PFSK-1 (cell line): ENCODE measurements at regions not wholly inside any gene's neighbourhood (a gene's known extent, or its start where the extent isn't known, plus 50 kb on each side); places are given as distances from the start of the nearest gene placed in this dataset.

Source experiments
- FOXP2 ChIP-seq: optimal IDR thresholded peaks from 2 replicates; pipeline ENCODE3; 2011; ENCODE audit warnings: borderline replicate concordance, control low read depth, inconsistent platforms; ENCODE audit not compliant: insufficient read depth; ENCODE audit errors: extremely low read length, extremely low read depth
- POLR2AphosphoS5 ChIP-seq: IDR thresholded peaks from 2 replicates; pipeline ENCODE4 v1.6.1; 2012; ENCODE audit warnings: low read depth, mild to moderate bottlenecking, control low read depth, low read length, moderate library complexity
- SIN3A ChIP-seq: IDR thresholded peaks from 2 replicates; pipeline ENCODE4 v1.6.1; 2012; ENCODE audit warnings: mild to moderate bottlenecking, low read length, moderate library complexity, borderline replicate concordance; ENCODE audit not compliant: insufficient read depth
- TAF1 ChIP-seq: IDR thresholded peaks from 2 replicates; pipeline ENCODE4 v1.6.1; 2012; ENCODE audit warnings: low read length, control low read depth, borderline replicate concordance; ENCODE audit not compliant: insufficient read depth
- TF ChIP-seq, protein P1 (sequence below), 2 experiments: IDR thresholded peaks; 2 replicates each; pipeline versions ENCODE4 v1.6.1 to v1.8.0; 2011 to 2012; ENCODE audit warnings: low read depth in 2 of 2, low read length in 2 of 2, control low read depth in 1 of 2, inconsistent platforms in 1 of 2, mild to moderate bottlenecking in 1 of 2, moderate library complexity in 1 of 2; ENCODE audit not compliant: insufficient read depth in 1 of 2

DNA sequence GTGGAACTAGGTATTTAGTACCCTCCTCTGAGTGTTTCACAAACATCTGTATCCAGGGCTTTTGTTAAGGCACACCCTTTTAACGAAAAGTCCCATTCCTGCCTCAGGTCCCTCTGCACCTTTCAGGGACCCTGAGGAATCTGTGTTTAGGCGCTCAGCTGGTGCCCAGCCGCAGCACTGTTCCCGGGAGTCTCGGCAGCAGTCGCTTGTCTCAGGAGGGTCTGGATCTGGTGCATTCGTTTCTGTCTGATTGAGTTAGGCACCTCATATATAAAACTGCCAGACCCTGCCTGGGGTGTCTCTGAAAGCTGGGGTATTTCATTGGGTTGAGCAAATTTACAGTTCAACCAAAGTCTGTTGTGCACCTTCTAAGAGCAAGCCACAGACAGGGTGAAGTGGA, 162.8 kb upstream of the TOPAZ1 start:
- no peak for TF ChIP-seq TAF1
- no peak for TF ChIP-seq SIN3A
- TF ChIP-seq, protein P1, sequence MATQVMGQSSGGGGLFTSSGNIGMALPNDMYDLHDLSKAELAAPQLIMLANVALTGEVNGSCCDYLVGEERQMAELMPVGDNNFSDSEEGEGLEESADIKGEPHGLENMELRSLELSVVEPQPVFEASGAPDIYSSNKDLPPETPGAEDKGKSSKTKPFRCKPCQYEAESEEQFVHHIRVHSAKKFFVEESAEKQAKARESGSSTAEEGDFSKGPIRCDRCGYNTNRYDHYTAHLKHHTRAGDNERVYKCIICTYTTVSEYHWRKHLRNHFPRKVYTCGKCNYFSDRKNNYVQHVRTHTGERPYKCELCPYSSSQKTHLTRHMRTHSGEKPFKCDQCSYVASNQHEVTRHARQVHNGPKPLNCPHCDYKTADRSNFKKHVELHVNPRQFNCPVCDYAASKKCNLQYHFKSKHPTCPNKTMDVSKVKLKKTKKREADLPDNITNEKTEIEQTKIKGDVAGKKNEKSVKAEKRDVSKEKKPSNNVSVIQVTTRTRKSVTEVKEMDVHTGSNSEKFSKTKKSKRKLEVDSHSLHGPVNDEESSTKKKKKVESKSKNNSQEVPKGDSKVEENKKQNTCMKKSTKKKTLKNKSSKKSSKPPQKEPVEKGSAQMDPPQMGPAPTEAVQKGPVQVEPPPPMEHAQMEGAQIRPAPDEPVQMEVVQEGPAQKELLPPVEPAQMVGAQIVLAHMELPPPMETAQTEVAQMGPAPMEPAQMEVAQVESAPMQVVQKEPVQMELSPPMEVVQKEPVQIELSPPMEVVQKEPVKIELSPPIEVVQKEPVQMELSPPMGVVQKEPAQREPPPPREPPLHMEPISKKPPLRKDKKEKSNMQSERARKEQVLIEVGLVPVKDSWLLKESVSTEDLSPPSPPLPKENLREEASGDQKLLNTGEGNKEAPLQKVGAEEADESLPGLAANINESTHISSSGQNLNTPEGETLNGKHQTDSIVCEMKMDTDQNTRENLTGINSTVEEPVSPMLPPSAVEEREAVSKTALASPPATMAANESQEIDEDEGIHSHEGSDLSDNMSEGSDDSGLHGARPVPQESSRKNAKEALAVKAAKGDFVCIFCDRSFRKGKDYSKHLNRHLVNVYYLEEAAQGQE (IDR thresholded peaks at IDR 0.05; ENCODE audit: insufficient read depth in 1 of 2, low read depth in 2 of 2, low read length in 2 of 2) = no peak
- no peak for TF ChIP-seq POLR2AphosphoS5
- no peak for TF ChIP-seq FOXP2

DNA sequence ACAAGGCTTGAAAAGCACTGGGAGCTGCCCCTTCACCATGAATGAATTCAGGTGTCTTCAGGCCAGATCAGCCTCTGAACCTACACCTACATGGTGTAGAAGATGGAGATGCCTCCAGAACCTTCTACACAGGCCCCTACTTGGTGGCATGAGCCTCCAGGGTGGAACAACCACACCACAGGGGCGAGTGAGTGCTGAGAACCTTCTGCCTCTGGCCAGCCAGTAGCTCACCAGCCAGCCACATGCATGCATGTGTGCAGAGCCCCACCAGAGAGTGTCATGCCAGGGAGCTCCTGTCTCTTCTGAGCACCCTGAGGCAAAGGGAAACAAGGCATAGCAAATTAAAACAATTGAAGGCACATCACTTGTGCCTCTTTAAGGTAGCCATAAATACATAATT, 161.8 kb upstream of the TOPAZ1 start:
- TF ChIP-seq SIN3A (no peak), TAF1 (no peak), FOXP2 (no peak), POLR2AphosphoS5 (no peak)
- TF ChIP-seq, protein P1 (IDR thresholded peaks at IDR 0.05; ENCODE audit: insufficient read depth in 1 of 2, low read depth in 2 of 2, low read length in 2 of 2) = no peak

GRCh38 chr3:44080474-44081072, 161.1 kb upstream of the TOPAZ1 start:
- TF ChIP-seq, protein P1 (IDR thresholded peaks at IDR 0.05; ENCODE audit: insufficient read depth in 1 of 2, low read depth in 2 of 2, low read length in 2 of 2) = no peak
- TF ChIP-seq POLR2AphosphoS5 = no peak
- no peak for TF ChIP-seq TAF1
- no peak for TF ChIP-seq FOXP2
- TF ChIP-seq SIN3A = no peak

GRCh38 chr3:44090036-44090435, 151.7 kb upstream of the TOPAZ1 start:
- TF ChIP-seq TAF1 (no peak), SIN3A (no peak), POLR2AphosphoS5 (no peak), FOXP2 (no peak)
- TF ChIP-seq, protein P1 (IDR thresholded peaks at IDR 0.05; ENCODE audit: insufficient read depth in 1 of 2, low read depth in 2 of 2, low read length in 2 of 2) = no peak

- TF ChIP-seq, protein P1 (IDR thresholded peaks at IDR 0.05; ENCODE audit: insufficient read depth in 1 of 2, low read depth in 2 of 2, low read length in 2 of 2) = no peak
- TF ChIP-seq TAF1 = no peak
Observed at GRCh38 chr3:44092497-44092896, 149.2 kb upstream of the TOPAZ1 start.
